Lower leg skin (tissue), 3 donors: ENCODE measurements at regions not wholly inside any gene's neighbourhood (a gene's known extent, or its start where the extent isn't known, plus 50 kb on each side); places are given as distances from the start of the nearest gene placed in this dataset.
"Not testable (repeated sequence)": the region's sequence is repeated elsewhere in the genome, so short reads cannot be mapped to it uniquely, and the experiment has no call there.

Source experiments
- POLR2A ChIP-seq, 2 donors: fragments of 450-650 bp; IDR thresholded peaks; one replicate each; pipeline ENCODE4 v1.6.1; 2016 to 2017; ENCODE audit warnings: antibody characterized with exemption in 2 of 2, mild to moderate bottlenecking in 1 of 2, moderate library complexity in 1 of 2
- TF ChIP-seq, protein P1 (sequence below), 3 donors: fragments of 450-650 bp; IDR thresholded peaks; one replicate each; pipeline ENCODE4 v1.5.1; 2016; ENCODE audit warnings: antibody characterized with exemption in 3 of 3, mild to moderate bottlenecking in 3 of 3, moderate library complexity in 2 of 3

DNA sequence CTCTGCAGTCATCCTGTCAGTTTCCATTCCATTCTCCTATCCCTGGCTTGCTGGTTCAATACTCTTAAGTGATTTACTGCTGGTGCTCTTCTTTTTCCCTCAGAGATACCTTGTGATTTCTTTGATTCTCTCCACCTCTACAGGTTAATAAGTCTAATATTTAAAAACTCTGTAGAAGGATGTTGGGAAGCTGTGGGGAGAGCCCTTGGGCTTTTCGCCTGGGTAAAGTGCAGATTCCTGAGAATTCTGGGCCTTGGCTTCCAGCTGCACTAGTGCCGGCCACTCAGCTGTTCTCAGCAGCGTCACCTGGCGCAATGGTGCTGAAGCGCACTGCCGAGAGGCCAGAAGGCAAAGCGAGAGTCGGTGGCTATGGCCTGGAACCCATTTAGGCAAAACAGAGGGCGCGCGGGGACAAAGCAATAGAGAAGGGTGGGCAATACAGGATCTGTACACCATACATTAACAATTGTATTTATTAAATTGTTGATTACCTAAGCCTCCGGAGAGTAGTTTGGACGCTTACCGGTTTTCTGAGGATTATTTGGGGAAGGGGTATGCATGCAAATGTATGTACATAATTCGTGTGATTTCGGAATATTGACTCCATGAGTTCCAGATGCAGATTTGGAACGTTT is 130.3 kb downstream of the PPIAL4A start:
- TF ChIP-seq, protein P1, sequence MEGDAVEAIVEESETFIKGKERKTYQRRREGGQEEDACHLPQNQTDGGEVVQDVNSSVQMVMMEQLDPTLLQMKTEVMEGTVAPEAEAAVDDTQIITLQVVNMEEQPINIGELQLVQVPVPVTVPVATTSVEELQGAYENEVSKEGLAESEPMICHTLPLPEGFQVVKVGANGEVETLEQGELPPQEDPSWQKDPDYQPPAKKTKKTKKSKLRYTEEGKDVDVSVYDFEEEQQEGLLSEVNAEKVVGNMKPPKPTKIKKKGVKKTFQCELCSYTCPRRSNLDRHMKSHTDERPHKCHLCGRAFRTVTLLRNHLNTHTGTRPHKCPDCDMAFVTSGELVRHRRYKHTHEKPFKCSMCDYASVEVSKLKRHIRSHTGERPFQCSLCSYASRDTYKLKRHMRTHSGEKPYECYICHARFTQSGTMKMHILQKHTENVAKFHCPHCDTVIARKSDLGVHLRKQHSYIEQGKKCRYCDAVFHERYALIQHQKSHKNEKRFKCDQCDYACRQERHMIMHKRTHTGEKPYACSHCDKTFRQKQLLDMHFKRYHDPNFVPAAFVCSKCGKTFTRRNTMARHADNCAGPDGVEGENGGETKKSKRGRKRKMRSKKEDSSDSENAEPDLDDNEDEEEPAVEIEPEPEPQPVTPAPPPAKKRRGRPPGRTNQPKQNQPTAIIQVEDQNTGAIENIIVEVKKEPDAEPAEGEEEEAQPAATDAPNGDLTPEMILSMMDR (IDR thresholded peaks at IDR 0.05) = not testable (repeated sequence)
- not testable (repeated sequence) for TF ChIP-seq POLR2A (IDR thresholded peaks at IDR 0.05)
